Activated CD4-positive, alpha-beta T cell treated with anti-CD3 and anti-CD28 coated beads for 1 hour (primary cell): ENCODE measurements at regions not wholly inside any gene's neighbourhood (a gene's known extent, or its start where the extent isn't known, plus 50 kb on each side); places are given as distances from the start of the nearest gene placed in this dataset.
"Not testable (repeated sequence)": the region's sequence is repeated elsewhere in the genome, so short reads cannot be mapped to it uniquely, and the experiment has no call there.

Experiments
- DNase-seq: peaks from one replicate; pipeline ENCODE4 v3.0.0-alpha.2; 2020

- no peak for DNase-seq
These were observed 491.8 kb upstream of the TBL1XR1 start for GRCh38 chr3:177689077-177689476.

DNA sequence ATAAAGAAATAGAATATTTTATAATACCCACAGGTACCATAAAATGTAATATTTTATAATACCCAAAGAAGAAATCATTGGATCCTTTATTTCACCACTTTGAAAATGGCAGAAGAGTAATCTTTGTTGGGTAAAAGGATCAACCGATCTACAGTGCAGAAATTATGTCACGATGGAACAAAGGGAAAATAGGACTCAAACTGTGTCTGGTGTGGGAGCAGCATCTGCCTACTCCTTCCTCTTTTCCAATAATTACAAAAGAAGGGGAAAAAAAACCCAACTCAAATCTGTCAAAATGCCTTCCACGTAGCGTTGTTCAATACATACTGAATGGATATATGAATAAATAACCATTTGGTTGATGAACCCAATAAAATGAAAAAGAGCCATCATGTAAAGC, 492.6 kb upstream of the TBL1XR1 start:
- no peak for DNase-seq

- no peak for DNase-seq
These were observed 493.0 kb upstream of the TBL1XR1 start for GRCh38 chr3:177690306-177690705.

- no peak for DNase-seq
These were observed 495.2 kb upstream of the TBL1XR1 start for GRCh38 chr3:177692304-177692975.

GRCh38 chr3:177693616-177694264, 496.5 kb upstream of the TBL1XR1 start:
- DNase-seq = no peak

DNA sequence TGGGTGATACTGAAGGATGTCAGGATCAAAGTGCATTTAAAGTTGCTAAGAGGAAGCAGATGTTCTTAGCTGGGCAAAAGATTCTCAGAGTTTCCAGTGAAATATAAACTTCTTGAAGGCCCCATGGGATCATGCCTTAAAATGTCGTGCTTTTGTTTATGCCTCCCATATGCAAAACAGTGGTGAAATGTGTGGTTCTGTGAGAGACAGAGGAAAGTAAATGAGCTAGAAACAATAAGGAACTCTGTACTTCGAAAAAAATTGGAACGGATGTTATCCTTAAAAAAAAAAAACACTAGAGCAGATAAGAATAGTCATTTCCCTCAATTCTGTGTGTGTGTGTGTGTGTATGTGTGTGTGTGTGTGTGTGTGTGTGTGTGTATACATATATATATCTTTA, 497.0 kb upstream of the TBL1XR1 start:
- no peak for DNase-seq

DNA sequence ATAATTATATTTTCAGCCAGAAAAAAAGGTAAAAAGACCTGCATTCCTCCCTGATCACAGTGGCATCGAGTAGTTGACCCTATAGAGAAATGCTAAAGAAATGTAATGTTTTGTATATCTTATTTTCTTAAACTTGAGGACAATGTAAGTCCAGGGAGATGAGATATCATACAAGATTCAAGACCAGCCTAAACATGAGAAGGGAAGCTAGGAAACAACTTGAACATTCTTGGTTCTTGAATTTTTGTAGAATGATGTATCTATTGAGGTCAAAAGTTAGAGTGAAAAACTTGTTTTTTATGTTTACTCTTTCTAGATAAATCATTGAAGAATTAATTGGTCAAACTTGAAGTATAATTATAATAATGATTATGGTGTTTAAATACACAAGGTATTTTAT, 497.7 kb upstream of the TBL1XR1 start:
- no peak for DNase-seq

DNA sequence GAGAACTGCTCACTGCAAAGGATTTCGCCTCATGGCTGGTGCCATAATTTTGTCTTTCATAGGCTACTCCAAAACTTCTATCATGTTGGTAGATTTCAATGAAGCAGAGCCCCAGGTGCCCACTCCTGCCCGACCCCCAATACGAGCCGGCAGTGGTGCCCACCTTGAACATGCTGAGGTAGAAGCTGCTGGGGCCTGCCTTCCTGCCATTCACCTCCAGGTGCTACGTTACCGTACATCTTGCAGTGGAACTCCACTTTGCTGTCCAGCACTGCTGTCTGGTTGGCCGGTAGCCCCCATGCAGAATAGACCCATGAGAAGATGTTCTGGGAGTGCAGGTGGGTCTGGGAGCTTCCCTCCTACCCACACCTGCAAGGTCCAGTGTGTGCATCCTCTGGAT, 502.8 kb upstream of the TBL1XR1 start:
- no peak for DNase-seq

- DNase-seq = no peak
These were observed 506.5 kb upstream of the TBL1XR1 start for GRCh38 chr3:177703788-177704187.

- DNase-seq = no peak
These were observed 508.9 kb upstream of the TBL1XR1 start for GRCh38 chr3:177705976-177706823.

DNA sequence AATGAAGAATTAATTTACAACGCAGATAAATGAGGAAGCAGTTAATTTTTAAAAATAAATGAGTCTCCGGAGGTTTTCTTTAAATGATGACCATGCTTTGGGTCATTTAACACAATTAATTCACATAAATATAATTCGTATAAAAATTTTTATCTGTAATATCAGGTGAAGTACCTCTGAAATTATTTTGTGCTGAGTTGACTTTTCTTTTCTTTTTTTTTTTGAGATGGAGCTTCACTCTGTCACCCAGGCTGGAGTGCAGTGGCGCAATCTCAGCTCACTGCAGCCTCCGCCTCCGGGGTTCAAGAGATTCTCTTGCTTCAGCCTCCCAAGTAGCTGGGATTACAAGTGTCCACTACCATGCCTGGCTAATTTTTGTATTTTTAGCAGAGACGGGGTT, 512.2 kb upstream of the TBL1XR1 start:
- not testable (repeated sequence) for DNase-seq

- no peak for DNase-seq
These were observed 513.2 kb upstream of the TBL1XR1 start for GRCh38 chr3:177710506-177710905.

- no peak for DNase-seq
These were observed 514.4 kb upstream of the TBL1XR1 start for GRCh38 chr3:177711637-177712036.

DNA sequence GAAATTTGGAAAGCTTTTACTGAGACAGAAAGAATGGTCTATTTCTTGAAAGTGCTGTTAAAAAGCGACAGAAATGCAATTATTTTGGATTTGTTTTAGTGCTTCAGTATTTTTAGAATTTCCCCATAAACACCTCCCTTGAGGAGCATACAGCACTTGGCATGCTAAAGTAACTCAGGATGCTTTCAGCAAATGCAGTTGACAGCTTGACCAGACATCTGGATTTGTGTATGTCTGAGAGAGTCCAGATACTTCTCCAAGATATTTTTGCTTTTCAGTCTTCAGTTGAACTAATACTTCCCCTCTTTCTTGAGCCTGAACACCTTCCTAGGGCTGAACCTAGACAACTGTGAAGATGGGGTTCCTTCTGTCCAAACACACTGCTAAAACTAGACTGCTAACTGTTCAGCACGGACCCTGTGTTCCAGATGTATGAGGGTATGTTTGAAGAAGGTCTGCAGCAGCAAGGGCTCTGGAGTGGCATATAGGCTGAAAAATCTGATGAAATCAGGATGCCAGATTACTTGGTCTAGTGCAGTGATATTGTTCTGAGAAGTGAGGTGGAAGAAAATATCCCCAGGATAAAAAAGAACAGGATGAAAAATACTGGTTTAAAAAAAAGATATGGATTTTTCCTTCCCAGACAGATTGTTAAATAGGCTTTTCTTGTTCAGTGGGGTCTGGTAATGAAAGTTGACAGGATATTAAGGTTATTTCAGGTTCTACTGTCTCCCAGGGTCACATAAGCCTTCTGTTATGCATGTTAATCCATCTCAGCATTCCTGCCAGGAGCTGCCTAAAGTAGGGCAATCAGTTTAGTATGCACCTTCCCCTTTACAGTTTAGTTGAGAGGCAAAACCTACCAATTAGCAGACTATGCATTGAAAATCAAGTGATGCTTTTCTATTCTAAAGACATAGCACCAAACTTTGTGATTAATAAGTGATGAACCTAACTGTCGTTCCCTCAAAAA, 516.9 kb upstream of the TBL1XR1 start:
- no peak for DNase-seq

DNA sequence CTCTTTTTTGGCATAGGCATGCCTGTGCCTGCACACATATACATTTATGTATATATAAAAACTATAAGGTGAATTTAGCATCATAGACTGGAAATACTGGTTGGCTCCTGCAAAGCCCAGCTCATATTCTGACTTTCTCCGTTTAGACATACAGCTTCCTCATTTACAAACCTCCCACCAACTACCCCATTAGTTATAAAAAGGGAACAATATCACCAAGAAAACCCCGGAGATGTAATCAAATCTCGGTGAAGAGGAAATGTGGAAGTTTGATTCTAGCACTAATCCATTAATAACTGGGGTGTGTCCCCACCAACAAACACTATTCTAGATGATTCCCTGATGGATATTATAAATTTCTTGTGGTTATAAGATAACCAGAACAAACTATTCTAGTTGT, 517.7 kb upstream of the TBL1XR1 start:
- no peak for DNase-seq

- DNase-seq = no peak
These were observed 518.7 kb upstream of the TBL1XR1 start for GRCh38 chr3:177715980-177716379.

DNA sequence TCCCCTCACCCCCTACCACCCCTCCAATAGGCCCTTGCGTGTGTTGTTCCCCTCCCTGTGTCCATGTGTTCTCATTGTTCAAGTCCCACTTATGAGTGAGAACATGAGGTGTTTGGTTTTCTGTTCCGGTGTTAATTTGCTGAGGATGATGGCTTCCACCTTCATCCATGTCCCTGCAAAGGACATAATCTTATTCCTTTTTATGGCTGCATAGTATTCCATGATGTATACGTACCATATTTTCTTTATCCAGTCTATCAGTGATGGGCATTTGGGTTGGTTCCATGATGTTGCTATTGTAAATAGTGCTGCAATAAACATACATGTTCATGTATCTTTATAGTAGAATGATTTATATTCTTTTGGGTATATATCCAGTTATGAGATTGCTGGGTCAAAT, 523.6 kb upstream of the TBL1XR1 start:
- DNase-seq = not testable (repeated sequence)

GRCh38 chr3:177721864-177722785, 524.8 kb upstream of the TBL1XR1 start:
- DNase-seq = no peak

DNA sequence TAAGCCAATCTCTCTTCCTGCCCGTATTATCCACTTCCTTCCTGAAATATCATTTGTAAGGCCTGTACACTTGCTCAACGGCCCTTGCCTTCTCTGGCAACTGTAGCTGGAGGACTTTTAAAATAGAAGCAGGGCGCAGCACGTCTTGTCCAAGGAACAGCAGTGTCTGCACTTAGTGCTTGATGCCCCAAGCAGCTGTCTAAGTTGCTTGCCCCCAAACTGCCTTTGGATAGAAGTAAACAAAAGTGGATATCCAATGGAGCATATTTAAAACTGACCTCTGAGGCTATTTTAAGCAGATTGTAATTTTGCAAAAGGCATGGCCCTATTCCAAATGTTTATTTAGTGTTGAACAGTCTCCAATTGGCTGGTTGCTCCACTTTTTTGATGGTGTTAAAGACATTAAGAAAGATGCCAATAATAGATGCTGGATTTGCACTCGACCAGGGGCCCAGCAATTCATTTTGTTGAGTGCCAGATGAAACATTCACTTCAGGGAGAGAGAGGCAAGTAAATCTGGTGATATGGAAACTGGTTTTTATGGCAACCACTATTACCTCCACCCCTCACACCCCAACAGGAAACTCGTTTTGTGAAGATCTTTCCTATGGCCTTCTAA, 526.8 kb upstream of the TBL1XR1 start:
- DNase-seq = no peak

DNA sequence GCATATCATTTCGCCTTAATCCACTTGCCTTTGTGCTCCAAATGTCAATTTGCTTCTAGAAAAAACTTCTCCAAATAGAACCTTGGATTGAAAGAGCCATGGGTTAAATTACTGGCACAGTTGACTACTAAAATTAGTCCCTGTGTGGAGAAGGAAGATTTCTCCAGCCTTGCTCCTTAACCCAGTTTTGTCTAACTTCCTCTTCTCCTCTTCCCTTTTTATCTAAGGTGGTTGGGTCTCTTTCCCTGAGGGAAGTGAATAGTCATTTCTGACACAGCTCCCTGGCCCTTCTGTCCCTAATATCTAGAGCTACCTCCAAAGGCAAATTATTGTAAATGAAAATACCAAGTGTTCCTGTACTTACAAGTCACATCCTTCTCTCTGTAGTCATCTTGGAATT, 527.9 kb upstream of the TBL1XR1 start:
- DNase-seq = no peak

DNA sequence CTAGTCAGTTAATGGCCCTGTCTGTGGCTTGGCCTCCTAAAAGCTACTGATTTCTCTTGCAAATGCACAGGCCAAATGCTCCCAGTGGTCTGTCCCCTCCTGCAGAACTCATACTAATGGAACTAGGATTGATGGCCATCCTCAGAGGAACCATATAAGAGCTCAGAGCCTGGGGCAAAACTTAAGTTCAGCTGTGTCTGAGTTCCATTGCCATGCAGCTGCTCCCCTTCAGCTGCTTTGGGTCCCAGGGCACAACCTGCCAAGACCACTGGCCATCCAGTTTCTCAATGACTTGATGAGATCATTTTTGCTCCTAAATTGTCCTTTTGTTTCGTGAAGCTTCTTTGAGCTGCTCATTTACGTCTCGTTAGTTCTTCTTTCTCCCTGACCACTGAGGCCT, 529.5 kb upstream of the TBL1XR1 start:
- no peak for DNase-seq
